ENCODE measurements at regions not wholly inside any gene's neighbourhood (a gene's known extent, or its start where the extent isn't known, plus 50 kb on each side); places are given as distances from the start of the nearest gene placed in this dataset.

- H3K27me3 Mint-ChIP-seq = peaks cover 11 to 20% of the 10 kb centered on the region in 2 donors
- H3K36me3 Mint-ChIP-seq = no peaks in the 10 kb centered on the region
Measured at GRCh38 chr5:179413711-179414458, 68.6 kb upstream of the ADAMTS2 start.

GRCh38 chr5:179413086-179413690 is 67.9 kb upstream of the ADAMTS2 start:
- no peak for ATAC-seq (replicated peaks)
- peak overlapping the region; percentile 1 for H3K27ac Mint-ChIP-seq
- no peaks in the 10 kb centered on the region for H3K9me3 Mint-ChIP-seq
- H3K4me3 Mint-ChIP-seq = no peak overlapping the region
- peaks cover 11 to 17% of the 10 kb centered on the region in 2 donors for H3K27me3 Mint-ChIP-seq
- no peak for DNase-seq
- no peaks in the 10 kb centered on the region for H3K4me1 Mint-ChIP-seq
- H3K36me3 Mint-ChIP-seq = no peaks in the 10 kb centered on the region

More at GRCh38 chr5:179413711-179414458, 68.6 kb upstream of the ADAMTS2 start:
- H3K4me3 Mint-ChIP-seq = no peak overlapping the region
- H3K9me3 Mint-ChIP-seq = no peaks in the 10 kb centered on the region
- ATAC-seq (replicated peaks) (no peak), DNase-seq (no peak)
- H3K4me1 Mint-ChIP-seq = no peaks in the 10 kb centered on the region
- H3K27ac Mint-ChIP-seq = no peak overlapping the region

DNA sequence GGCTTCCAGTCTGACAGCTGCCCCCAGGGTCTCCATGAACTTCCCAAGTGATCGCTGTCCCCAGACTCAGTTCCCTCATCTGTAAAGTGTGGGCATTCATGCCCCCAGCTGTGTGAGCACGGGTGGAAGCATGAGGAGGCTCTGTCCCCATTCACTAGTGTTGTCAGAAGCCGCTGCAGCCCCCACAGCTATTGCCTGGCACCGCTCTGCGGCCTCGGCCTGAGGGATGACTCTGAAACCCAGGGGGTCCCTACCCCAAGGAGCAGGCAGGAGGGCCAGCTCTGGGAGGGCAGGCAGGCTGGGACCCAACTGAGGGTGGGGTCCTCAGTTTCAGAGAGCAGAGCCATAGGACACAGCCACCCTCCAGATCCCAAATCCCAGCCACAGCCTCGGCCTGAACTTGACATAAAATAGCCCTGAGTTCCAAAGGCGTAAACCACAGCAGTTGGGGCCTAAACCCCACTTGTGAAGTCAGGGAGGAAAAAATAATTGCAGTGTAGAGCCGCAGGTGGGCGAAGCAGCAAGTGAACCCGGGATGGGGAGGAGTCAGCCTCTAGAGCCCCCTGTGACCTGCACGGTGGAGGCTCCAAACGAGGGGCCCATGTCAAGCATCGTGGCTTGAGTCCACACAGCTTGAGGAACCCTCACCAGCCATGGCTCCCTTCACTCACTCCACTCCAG is 66.0 kb upstream of the ADAMTS2 start:
- no peak for ATAC-seq (replicated peaks)
- no peaks in the 10 kb centered on the region for H3K36me3 Mint-ChIP-seq
- DNase-seq = no peak
- no peak overlapping the region for H3K4me3 Mint-ChIP-seq
- no peak overlapping the region for H3K27ac Mint-ChIP-seq
- no peaks in the 10 kb centered on the region for H3K9me3 Mint-ChIP-seq
- H3K4me1 Mint-ChIP-seq = no peaks in the 10 kb centered on the region
- H3K27me3 Mint-ChIP-seq = peaks cover 7 to 8% of the 10 kb centered on the region in 2 donors

GRCh38 chr5:179410291-179411160 is 65.3 kb upstream of the ADAMTS2 start:
- Mint-ChIP-seq H3K4me3 (no peak overlapping the region), H3K27me3 (peaks cover 0 to 5% of the 10 kb centered on the region in 2 donors), H3K36me3 (no peaks in the 10 kb centered on the region), H3K27ac (no peak overlapping the region), H3K9me3 (no peaks in the 10 kb centered on the region), H3K4me1 (no peaks in the 10 kb centered on the region)
- no peak for DNase-seq
- ATAC-seq (replicated peaks) = no peak

DNA sequence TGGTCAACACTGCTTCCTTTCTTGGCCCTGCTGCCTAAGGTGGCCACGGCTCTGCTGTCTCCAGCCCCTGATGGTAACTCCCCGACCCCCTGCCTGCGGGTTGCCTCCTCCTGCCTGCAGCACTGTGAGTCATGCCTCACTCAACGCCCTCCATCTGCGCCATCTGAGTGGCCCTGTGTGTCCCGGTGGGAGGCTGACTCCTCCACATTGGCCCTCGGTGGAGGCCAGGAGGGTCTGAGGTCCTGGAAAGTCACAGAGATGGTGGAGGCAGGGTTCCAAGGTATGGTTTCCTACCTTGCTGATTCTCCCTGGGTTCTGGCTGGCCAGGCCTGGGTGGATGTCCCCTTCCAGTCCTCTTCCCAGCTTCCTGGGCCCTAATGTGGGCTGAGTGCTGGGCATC is 64.5 kb upstream of the ADAMTS2 start:
- Mint-ChIP-seq H3K27ac (peak overlapping the region; percentile 9), H3K36me3 (no peaks in the 10 kb centered on the region), H3K4me1 (no peaks in the 10 kb centered on the region), H3K4me3 (no peak overlapping the region), H3K27me3 (peaks cover 0 to 5% of the 10 kb centered on the region in 2 donors), H3K9me3 (no peaks in the 10 kb centered on the region)
- ATAC-seq (replicated peaks) (no peak), DNase-seq (no peak)

DNA sequence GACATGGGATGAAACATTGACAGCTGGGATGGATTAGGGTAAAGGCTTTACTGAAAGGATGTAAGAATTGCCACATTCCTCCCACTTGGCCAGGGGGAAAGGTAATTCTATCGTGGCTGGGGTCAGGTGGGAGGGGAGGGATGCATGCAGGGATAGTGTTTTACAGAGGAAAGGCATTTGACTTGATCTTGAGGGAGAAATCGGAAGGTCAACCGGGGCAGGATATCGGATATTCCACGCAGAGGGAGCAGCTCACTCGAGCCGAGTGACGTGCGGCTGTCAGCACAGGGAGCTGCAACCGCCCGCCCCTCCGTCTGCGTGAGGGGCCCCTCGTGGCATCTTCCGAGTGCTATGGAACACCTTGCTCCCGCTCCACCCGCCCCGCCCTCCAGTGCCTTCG is 63.4 kb upstream of the ADAMTS2 start:
- no peak for ATAC-seq (replicated peaks)
- H3K9me3 Mint-ChIP-seq = no peaks in the 10 kb centered on the region
- H3K4me1 Mint-ChIP-seq = no peaks in the 10 kb centered on the region
- no peak for DNase-seq
- H3K27me3 Mint-ChIP-seq = peaks cover 0 to 5% of the 10 kb centered on the region in 2 donors
- H3K27ac Mint-ChIP-seq = no peak overlapping the region
- H3K36me3 Mint-ChIP-seq = no peaks in the 10 kb centered on the region
- no peak overlapping the region for H3K4me3 Mint-ChIP-seq

DNA sequence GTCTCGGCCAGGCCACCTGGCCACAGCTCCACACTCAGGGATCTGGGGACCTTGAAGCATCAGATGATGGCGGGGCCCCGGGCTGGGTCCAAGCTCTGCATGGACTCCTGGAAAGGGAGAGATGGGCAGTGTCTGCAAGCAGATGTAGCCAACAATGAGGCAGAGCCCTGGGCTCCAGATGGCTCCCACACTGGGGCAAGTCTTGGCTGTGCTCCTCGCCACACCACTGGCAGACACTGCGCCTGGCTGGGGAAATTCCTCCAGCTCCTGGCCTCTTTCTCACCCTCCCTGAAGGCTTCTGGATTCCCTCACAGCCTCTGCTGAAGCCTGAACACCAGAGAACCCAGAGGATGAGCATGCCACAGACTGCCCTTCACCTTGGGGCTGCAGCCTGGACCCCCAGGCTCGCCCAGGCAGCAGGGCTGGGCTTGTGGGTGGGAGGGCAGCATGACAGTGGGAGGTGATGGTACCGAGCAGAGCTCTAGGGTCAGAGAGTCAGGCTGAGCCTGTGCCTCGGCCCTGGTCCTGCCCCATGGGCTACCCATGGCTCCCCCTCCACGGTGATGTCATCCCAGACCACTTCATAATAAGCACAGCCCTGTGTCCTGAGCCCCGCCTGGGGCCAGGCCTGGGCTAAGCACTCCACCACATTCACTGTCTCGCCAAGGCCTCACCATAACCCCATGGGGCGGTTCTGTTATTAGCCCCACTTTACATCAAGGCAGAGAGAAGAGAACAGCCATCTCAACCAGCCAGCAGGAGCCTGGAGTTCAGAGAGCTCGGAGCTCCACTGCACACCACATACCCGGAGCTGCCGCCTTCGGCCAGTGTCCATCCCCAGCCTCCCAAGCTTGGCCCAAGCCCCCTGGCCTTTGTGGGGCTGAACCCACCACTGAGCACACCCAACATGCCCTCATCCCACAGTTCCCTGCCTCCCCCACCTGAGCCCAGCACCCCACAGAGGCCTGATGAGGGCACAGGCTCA is 62.2 kb upstream of the ADAMTS2 start:
- H3K9me3 Mint-ChIP-seq = peaks cover 5% of the 10 kb centered on the region in 2 donors
- H3K27me3 Mint-ChIP-seq = peaks cover 0 to 5% of the 10 kb centered on the region in 2 donors
- H3K4me3 Mint-ChIP-seq = no peak overlapping the region
- H3K4me1 Mint-ChIP-seq = no peaks in the 10 kb centered on the region
- H3K36me3 Mint-ChIP-seq = no peaks in the 10 kb centered on the region
- H3K27ac Mint-ChIP-seq = no peak overlapping the region
- ATAC-seq (replicated peaks) = no peak
- no peak for DNase-seq

GRCh38 chr5:179406031-179406961 is 61.0 kb upstream of the ADAMTS2 start:
- ATAC-seq (replicated peaks) = no peak
- H3K27ac Mint-ChIP-seq = no peak overlapping the region
- peaks cover 11 to 12% of the 10 kb centered on the region in 2 donors for H3K9me3 Mint-ChIP-seq
- H3K27me3 Mint-ChIP-seq = peaks cover 0 to 5% of the 10 kb centered on the region in 2 donors
- H3K4me1 Mint-ChIP-seq = no peaks in the 10 kb centered on the region
- H3K4me3 Mint-ChIP-seq = no peak overlapping the region
- no peak for DNase-seq
- H3K36me3 Mint-ChIP-seq = no peaks in the 10 kb centered on the region

DNA sequence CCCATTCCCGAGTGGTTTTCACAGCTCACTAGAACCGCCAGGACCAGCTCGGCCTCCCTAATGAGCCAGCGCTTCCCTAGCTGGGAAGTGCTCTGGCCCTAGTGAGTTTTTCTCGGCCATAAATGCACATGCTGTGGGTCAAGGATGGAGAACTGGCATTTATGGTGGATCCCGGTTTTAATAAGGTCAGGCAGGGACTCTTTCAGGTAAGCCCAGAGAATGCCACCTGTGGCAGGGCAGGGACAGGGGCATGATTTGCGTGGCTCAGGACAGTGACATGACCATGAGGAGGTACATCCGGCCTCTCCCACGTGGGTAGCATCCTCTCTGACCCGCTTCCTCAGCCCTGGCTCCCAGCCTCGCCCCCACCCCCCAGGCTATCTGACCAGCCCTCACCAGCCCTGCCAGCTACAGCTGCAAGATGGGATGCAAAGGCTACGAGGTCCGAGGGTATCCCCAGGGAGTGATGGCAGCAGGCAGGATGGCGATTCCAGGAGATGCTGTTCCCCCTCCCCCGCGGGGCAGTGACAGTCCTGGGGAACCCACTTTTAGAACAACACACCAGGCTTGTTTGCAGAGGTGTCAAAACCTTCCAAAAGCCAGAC is 60.3 kb upstream of the ADAMTS2 start:
- Mint-ChIP-seq H3K9me3 (peaks cover 16 to 17% of the 10 kb centered on the region in 2 donors), H3K27ac (no peak overlapping the region)
- no peak for ATAC-seq (replicated peaks)

DNA sequence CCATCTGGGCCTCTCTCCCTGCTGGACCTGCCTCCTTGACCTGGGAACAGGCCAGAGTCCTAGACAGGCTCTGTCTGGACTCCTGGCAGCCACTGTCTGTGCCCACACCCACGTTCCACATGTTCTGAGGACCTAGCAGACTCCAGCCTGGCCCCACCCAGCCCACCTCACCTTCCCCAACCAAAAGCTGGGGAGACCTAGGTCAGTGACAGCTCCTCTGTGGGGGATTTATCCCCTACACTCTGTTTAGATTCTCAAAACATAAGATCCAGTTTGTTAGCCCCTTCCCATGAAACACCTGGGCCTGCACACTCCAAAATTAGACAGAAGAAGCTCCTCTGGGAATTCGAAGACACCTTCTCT is 59.8 kb upstream of the ADAMTS2 start:
- Mint-ChIP-seq H3K4me3 (no peak overlapping the region), H3K9me3 (peaks cover 20 to 21% of the 10 kb centered on the region in 2 donors), H3K36me3 (peaks cover 0 to 8% of the 10 kb centered on the region in 2 donors), H3K4me1 (no peaks in the 10 kb centered on the region), H3K27me3 (peaks cover 0 to 5% of the 10 kb centered on the region in 2 donors), H3K27ac (no peak overlapping the region)
- ATAC-seq (replicated peaks) = no peak
- no peak for DNase-seq

More for the DNA sequence above, 60.3 kb upstream of the ADAMTS2 start:
- Mint-ChIP-seq H3K36me3 (peaks cover 0 to 4% of the 10 kb centered on the region in 2 donors), H3K4me3 (no peak overlapping the region), H3K4me1 (no peaks in the 10 kb centered on the region), H3K27me3 (peaks cover 0 to 5% of the 10 kb centered on the region in 2 donors)
- no peak for DNase-seq

GRCh38 chr5:179404321-179405053 is 59.2 kb upstream of the ADAMTS2 start:
- Mint-ChIP-seq H3K9me3 (peaks cover 24 to 25% of the 10 kb centered on the region in 2 donors), H3K4me1 (no peaks in the 10 kb centered on the region), H3K36me3 (peaks cover 0 to 11% of the 10 kb centered on the region in 2 donors), H3K27ac (no peak overlapping the region), H3K4me3 (no peak overlapping the region), H3K27me3 (peaks cover 0 to 5% of the 10 kb centered on the region in 2 donors)
- ATAC-seq (replicated peaks) (peak in 1 of 2 donors; percentile 19), DNase-seq (no peak)
